Left ventricle myocardium inferior (tissue), 1 donor: ENCODE measurements at regions not wholly inside any gene's neighbourhood (a gene's known extent, or its start where the extent isn't known, plus 50 kb on each side); places are given as distances from the start of the nearest gene placed in this dataset.

Source experiments
- DNase-seq: peaks from one replicate; pipeline ENCODE4 v3.0.0-alpha.2; 2020
- H3K27ac ChIP-seq: fragments of 200-600 bp; replicated peaks from 2 replicates; pipeline ENCODE4 v1.8.0; 2021
- H3K27me3 ChIP-seq: fragments of 200-600 bp; 2 replicates; pipeline ENCODE4 v1.8.0; 2021; ENCODE audit warnings: low read depth
- H3K36me3 ChIP-seq: fragments of 200-600 bp; 2 replicates; pipeline ENCODE4 v1.8.0; 2021
- H3K4me1 ChIP-seq: fragments of 200-600 bp; 2 replicates; pipeline ENCODE4 v1.8.0; 2021
- H3K4me3 ChIP-seq: fragments of 200-600 bp; 2 replicates; pipeline ENCODE4 v1.8.0; 2021; ENCODE audit warnings: mild to moderate bottlenecking, moderate library complexity
- H3K9me3 ChIP-seq: fragments of 200-600 bp; replicated peaks from 2 replicates; pipeline ENCODE4 v1.8.0; 2021
- CTCF ChIP-seq: fragments of 200-600 bp; IDR thresholded peaks from 2 replicates; pipeline ENCODE4 v1.8.0; 2021; ENCODE audit warnings: antibody characterized with exemption, mild to moderate bottlenecking, borderline replicate concordance
- intact Hi-C: fragments of 100-400 bp; cut with micrococcal nuclease; formaldehyde crosslinking; loops from one replicate; pipeline ENCODE4 v1.11.0; 2022
- donor health status: DM: no; HTN: yes; CAD: no; lungs with severe emphysema.

- H3K36me3 ChIP-seq: no peaks in the 10 kb centered on the region
- no peak overlapping the region for H3K4me3 ChIP-seq
- DNase-seq: no peak
- H3K4me1 ChIP-seq: peaks cover 8% of the 10 kb centered on the region
- TF ChIP-seq CTCF: no peak
- intact Hi-C loops: no loop called here
- H3K27me3 ChIP-seq: no peaks in the 10 kb centered on the region
- no peaks in the 10 kb centered on the region for H3K9me3 ChIP-seq
- H3K27ac ChIP-seq: no peak overlapping the region
These were observed 125.0 kb upstream of the LAMA2 start for GRCh38 chr6:128757961-128758360.

GRCh38 chr6:128754658-128755256 lies 128.2 kb upstream of the LAMA2 start:
- no peaks in the 10 kb centered on the region for H3K9me3 ChIP-seq
- intact Hi-C loops: no loop called here
- no peaks in the 10 kb centered on the region for H3K27me3 ChIP-seq
- TF ChIP-seq CTCF: no peak
- no peaks in the 10 kb centered on the region for H3K36me3 ChIP-seq
- peaks cover 8% of the 10 kb centered on the region for H3K4me1 ChIP-seq
- DNase-seq: no peak
- H3K4me3 ChIP-seq: no peak overlapping the region
- H3K27ac ChIP-seq: no peak overlapping the region

GRCh38 chr6:128743974-128744765 lies 138.8 kb upstream of the LAMA2 start:
- Histone ChIP-seq H3K27me3 (no peaks in the 10 kb centered on the region), H3K4me1 (no peaks in the 10 kb centered on the region), H3K36me3 (no peaks in the 10 kb centered on the region), H3K9me3 (no peaks in the 10 kb centered on the region), H3K4me3 (no peak overlapping the region), H3K27ac (no peak overlapping the region)
- TF ChIP-seq CTCF: no peak
- intact Hi-C loops: no loop called here
- no peak for DNase-seq

GRCh38 chr6:128742900-128743299 lies 140.0 kb upstream of the LAMA2 start:
- DNase-seq: no peak
- intact Hi-C loops: no loop called here
- no peaks in the 10 kb centered on the region for H3K36me3 ChIP-seq
- no peaks in the 10 kb centered on the region for H3K9me3 ChIP-seq
- no peak for TF ChIP-seq CTCF
- no peak overlapping the region for H3K4me3 ChIP-seq
- H3K4me1 ChIP-seq: no peaks in the 10 kb centered on the region
- no peaks in the 10 kb centered on the region for H3K27me3 ChIP-seq
- H3K27ac ChIP-seq: no peak overlapping the region

GRCh38 chr6:128740951-128741350 lies 142.0 kb upstream of the LAMA2 start:
- intact Hi-C loops: no loop called here
- no peaks in the 10 kb centered on the region for H3K4me1 ChIP-seq
- H3K4me3 ChIP-seq: no peak overlapping the region
- no peak overlapping the region for H3K27ac ChIP-seq
- no peak for DNase-seq
- H3K27me3 ChIP-seq: no peaks in the 10 kb centered on the region
- no peaks in the 10 kb centered on the region for H3K9me3 ChIP-seq
- H3K36me3 ChIP-seq: no peaks in the 10 kb centered on the region
- TF ChIP-seq CTCF: no peak
